ENCODE measurements at regions not wholly inside any gene's neighbourhood (a gene's known extent, or its start where the extent isn't known, plus 50 kb on each side); places are given as distances from the start of the nearest gene placed in this dataset.

GRCh38 chr12:98179151-98179550 is 336.2 kb upstream of the TMPO start:
- ChIA-PET POLR2A (no interaction called here), CTCF (no interaction called here)
- Histone ChIP-seq H4K20me1 (ENCODE audit: insufficient read depth) (no peaks in the 10 kb centered on the region), H2AFZ (ENCODE audit: low read depth) (no peak overlapping the region), H3K36me3 (replicated peaks in 1 of 2; ENCODE audit: control insufficient read depth in 1 of 2, insufficient read depth in 2 of 2, low read length in 1 of 2) (no peaks in the 10 kb centered on the region), H3K79me2 (ENCODE audit: insufficient read depth) (no peaks in the 10 kb centered on the region), H3K9me2 (no peaks in the 10 kb centered on the region), H3K4me2 (no peak overlapping the region), H3K27me3 (ENCODE audit: insufficient read depth) (no peaks in the 10 kb centered on the region), H3K4me1 (ENCODE audit: control insufficient read depth in 1 of 2, insufficient read depth in 2 of 2, low read depth in 1 of 2, low read length in 1 of 2) (no peaks in the 10 kb centered on the region), H3K27ac (ENCODE audit: low read depth in 2 of 2, low read length in 1 of 2) (no peak overlapping the region), H3F3A (replicated peaks; ENCODE audit: insufficient read depth) (no peaks in the 10 kb centered on the region), H3K4me3 (ENCODE audit: low read depth in 2 of 2, low read length in 1 of 2) (no peak overlapping the region), H3K9ac (no peak overlapping the region), H3K9me3 (no peaks in the 10 kb centered on the region)
- DNase-seq = no peak
- no peak for TF ChIP-seq ZBTB33 (IDR thresholded peaks at IDR 0.05; ENCODE audit: borderline replicate concordance, low read depth)
- no peak for TF ChIP-seq MXI1 (IDR thresholded peaks at IDR 0.05; ENCODE audit: low read depth, low read length)
- TF ChIP-seq SIN3A (IDR thresholded peaks at IDR 0.05; ENCODE audit: borderline replicate concordance, low read depth, low read length) = no peak

GRCh38 chr12:98180603-98181002 is 334.8 kb upstream of the TMPO start:
- no peak for DNase-seq
- Histone ChIP-seq H3F3A (replicated peaks; ENCODE audit: insufficient read depth) (no peaks in the 10 kb centered on the region), H3K79me2 (ENCODE audit: insufficient read depth) (no peaks in the 10 kb centered on the region), H3K9me2 (no peaks in the 10 kb centered on the region), H3K4me2 (no peak overlapping the region), H3K9me3 (no peaks in the 10 kb centered on the region), H2AFZ (ENCODE audit: low read depth) (no peak overlapping the region), H3K27me3 (ENCODE audit: insufficient read depth) (no peaks in the 10 kb centered on the region), H3K4me1 (ENCODE audit: control insufficient read depth in 1 of 2, insufficient read depth in 2 of 2, low read depth in 1 of 2, low read length in 1 of 2) (no peaks in the 10 kb centered on the region), H3K9ac (no peak overlapping the region), H3K36me3 (replicated peaks in 1 of 2; ENCODE audit: control insufficient read depth in 1 of 2, insufficient read depth in 2 of 2, low read length in 1 of 2) (no peaks in the 10 kb centered on the region), H3K27ac (ENCODE audit: low read depth in 2 of 2, low read length in 1 of 2) (no peak overlapping the region), H3K4me3 (ENCODE audit: low read depth in 2 of 2, low read length in 1 of 2) (no peak overlapping the region), H4K20me1 (ENCODE audit: insufficient read depth) (no peaks in the 10 kb centered on the region)
- ChIA-PET POLR2A (no interaction called here), CTCF (no interaction called here)
- WGBS (ENCODE audit: low lambda C conversion rate) = 45% methylated on average over 13 of the region's 13 CpGs
- TF ChIP-seq RXRA (IDR thresholded peaks at IDR 0.05; ENCODE audit: borderline replicate concordance, low read depth) (no peak), TEAD4 (IDR thresholded peaks at IDR 0.05; ENCODE audit: borderline replicate concordance, insufficient read depth) (no peak), GATA2 (CRISPR knock-in tag; IDR thresholded peaks at IDR 0.05) (no peak), SMC3 (IDR thresholded peaks at IDR 0.05; ENCODE audit: low read depth, low read length) (no peak), MXI1 (IDR thresholded peaks at IDR 0.05; ENCODE audit: low read depth, low read length) (no peak)

GRCh38 chr12:98182821-98183220 is 332.6 kb upstream of the TMPO start:
- Histone ChIP-seq H3K4me3 (ENCODE audit: low read depth in 2 of 2, low read length in 1 of 2) (no peak overlapping the region), H3K9ac (no peak overlapping the region), H3K27me3 (ENCODE audit: insufficient read depth) (no peaks in the 10 kb centered on the region), H3K4me1 (ENCODE audit: control insufficient read depth in 1 of 2, insufficient read depth in 2 of 2, low read depth in 1 of 2, low read length in 1 of 2) (no peaks in the 10 kb centered on the region), H3K9me3 (no peaks in the 10 kb centered on the region), H3K4me2 (no peak overlapping the region), H3F3A (replicated peaks; ENCODE audit: insufficient read depth) (no peaks in the 10 kb centered on the region), H3K27ac (ENCODE audit: low read depth in 2 of 2, low read length in 1 of 2) (no peak overlapping the region), H3K36me3 (replicated peaks in 1 of 2; ENCODE audit: control insufficient read depth in 1 of 2, insufficient read depth in 2 of 2, low read length in 1 of 2) (no peaks in the 10 kb centered on the region), H4K20me1 (ENCODE audit: insufficient read depth) (no peaks in the 10 kb centered on the region), H3K79me2 (ENCODE audit: insufficient read depth) (no peaks in the 10 kb centered on the region), H3K9me2 (no peaks in the 10 kb centered on the region), H2AFZ (ENCODE audit: low read depth) (no peak overlapping the region)
- TF ChIP-seq REST (IDR thresholded peaks at IDR 0.05; ENCODE audit: low read depth, low read length) = no peak
- ChIA-PET POLR2A (no interaction called here), CTCF (no interaction called here)
- WGBS (ENCODE audit: low lambda C conversion rate) = 67% methylated on average over 2 of the region's 2 CpGs
- DNase-seq = no peak

Data from SK-N-SH (cell line).